ENCODE measurements at regions not wholly inside any gene's neighbourhood (a gene's known extent, or its start where the extent isn't known, plus 50 kb on each side); places are given as distances from the start of the nearest gene placed in this dataset.

DNA sequence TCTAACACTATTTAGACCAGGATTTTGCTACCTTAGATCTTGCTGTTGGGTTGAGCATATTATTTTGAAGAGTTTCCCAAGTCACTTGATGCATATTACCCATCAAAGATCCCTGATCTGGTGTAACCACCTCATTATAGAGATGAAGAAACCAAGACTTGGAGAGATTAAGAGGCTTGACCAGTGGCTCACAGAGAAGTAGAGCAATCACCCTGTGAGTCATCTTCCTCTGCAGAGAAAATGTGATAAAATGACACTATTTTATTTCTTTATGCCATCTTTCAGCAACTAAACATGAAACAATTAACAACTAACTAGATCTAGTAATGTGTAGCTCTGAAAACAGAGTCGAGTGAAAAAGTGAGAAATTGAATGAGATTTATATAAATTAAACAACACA lies 76.1 kb downstream of the KIF4B start:
- no peaks in the 10 kb centered on the region for H3K9me3 ChIP-seq (ENCODE audit: control insufficient read depth, low read length)
- H3K36me3 ChIP-seq (ENCODE audit: control insufficient read depth, insufficient read depth, low read length), result no peaks in the 10 kb centered on the region
- peaks cover 20% of the 10 kb centered on the region for H3K4me1 ChIP-seq (ENCODE audit: control insufficient read depth, insufficient read depth, low read length, poor library complexity, severe bottlenecking)
- WGBS, 2 experiments (ENCODE audit: insufficient coverage in 2 of 2), result no CpG with 5 or more reads among the region's 1 CpG
- H3K27ac ChIP-seq (ENCODE audit: low read depth, low read length, severe bottlenecking), result no peak overlapping the region
- H3K4me3 ChIP-seq (ENCODE audit: extremely low read depth, insufficient read depth, low read length, poor library complexity, severe bottlenecking), result no peak overlapping the region

DNA sequence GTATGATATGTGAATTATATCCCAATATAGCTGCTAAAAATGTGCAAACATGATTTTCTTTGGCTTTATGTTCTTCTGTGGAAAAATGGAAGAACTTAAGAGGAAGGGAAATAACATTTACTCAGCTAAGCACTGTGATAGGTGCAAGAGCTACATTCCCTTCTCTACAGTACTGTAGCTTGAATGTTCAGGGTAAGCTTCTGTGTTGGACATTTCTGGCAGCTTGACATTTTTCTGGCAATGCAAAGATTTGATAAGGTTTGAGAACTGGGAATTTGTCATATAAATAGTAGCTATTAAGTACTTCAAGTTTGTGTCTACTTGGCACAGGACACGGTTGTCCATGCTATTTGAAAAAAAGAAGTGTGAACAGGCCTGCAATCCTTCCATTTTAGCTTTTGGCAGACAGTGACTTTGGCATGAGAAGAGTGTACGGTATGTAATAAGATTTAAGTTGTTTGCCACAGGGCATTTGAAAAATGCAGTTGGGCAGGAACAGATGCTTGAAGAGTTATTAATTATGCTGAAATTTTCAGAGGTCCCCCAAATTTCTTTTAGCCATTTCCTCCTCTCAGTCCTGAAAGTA lies 77.6 kb downstream of the KIF4B start:
- H3K4me3 ChIP-seq (ENCODE audit: extremely low read depth, insufficient read depth, low read length, poor library complexity, severe bottlenecking), result no peak overlapping the region
- H3K27ac ChIP-seq (ENCODE audit: low read depth, low read length, severe bottlenecking), result no peak overlapping the region
- peaks cover 20% of the 10 kb centered on the region for H3K4me1 ChIP-seq (ENCODE audit: control insufficient read depth, insufficient read depth, low read length, poor library complexity, severe bottlenecking)
- WGBS, 2 experiments (ENCODE audit: insufficient coverage in 2 of 2), result 75 to 94% methylated on average over 2 of the region's 2 CpGs
- no peaks in the 10 kb centered on the region for H3K9me3 ChIP-seq (ENCODE audit: control insufficient read depth, low read length)
- no peaks in the 10 kb centered on the region for H3K36me3 ChIP-seq (ENCODE audit: control insufficient read depth, insufficient read depth, low read length)

DNA sequence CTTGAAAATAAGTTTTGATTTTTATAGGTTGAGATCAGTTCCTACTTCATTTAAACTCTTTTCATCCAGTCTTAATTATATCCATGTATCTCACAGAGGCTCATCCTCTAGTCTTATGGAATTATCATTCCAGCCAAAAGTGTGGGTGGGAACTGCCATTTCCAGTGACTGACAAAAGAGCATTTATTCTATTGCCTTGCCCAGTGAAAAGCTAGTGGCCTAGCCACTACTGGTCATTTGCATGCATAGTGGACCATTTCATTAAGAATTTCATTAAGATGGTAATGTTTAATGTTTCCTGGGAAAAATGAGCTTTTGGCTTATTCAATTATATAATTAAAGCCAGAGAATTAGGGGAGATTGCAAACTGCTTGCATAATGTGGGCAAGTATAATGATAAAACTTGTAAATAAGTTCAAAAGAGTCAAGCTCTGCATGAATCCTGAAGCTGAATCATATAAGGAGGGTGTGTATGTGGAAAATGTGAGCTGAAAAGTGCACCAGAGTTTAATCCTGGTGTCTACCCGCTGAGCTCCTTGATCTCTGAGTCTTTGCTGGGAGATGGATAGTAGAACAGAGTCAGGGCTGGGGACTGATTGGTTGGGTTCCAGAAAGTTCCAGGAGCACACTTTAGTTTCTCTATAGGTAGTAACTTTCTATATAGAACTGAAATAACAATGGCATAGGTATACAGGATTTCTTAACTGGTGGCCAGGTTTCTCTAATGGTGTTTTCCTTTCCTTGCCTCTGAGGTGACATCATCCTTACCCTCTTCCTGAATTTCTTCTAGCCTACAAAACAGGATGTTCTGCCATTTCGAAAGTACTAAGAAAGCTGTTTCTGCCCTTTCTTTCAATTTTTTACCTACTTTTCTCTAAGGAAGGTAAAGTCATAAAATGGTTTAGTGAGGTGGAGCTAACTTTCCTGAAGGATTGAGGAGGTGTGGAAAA lies 78.5 kb downstream of the KIF4B start:
- no peak overlapping the region for H3K27ac ChIP-seq (ENCODE audit: low read depth, low read length, severe bottlenecking)
- WGBS, 2 experiments (ENCODE audit: insufficient coverage in 2 of 2), result 92% methylated on average over 2 of the region's 2 CpGs; no CpG with 5 or more reads in 1 of the 2 experiments

DNA sequence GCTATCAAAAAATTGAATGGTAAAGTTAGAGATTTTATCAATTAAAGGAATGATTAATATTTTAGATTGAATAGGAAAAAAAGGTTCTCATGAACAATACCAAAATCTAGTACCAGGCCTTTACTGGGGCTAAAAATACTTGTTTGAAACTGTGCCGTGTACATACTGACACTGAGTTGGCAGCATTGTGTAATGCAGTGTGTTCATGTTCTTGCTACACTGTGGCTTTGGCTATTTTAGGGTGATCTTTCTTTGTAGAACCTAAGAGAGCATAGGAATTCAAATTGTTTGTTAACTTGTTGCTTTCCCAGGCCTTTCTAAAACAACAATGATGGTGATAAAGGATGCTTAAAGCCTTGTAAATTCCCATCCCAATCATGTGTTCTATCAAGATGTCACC lies 80.9 kb downstream of the KIF4B start:
- Histone ChIP-seq H3K27ac (ENCODE audit: low read depth, low read length, severe bottlenecking) (no peak overlapping the region), H3K4me1 (ENCODE audit: control insufficient read depth, insufficient read depth, low read length, poor library complexity, severe bottlenecking) (peaks cover 6% of the 10 kb centered on the region), H3K36me3 (ENCODE audit: control insufficient read depth, insufficient read depth, low read length) (no peaks in the 10 kb centered on the region), H3K4me3 (ENCODE audit: extremely low read depth, insufficient read depth, low read length, poor library complexity, severe bottlenecking) (no peak overlapping the region), H3K9me3 (ENCODE audit: control insufficient read depth, low read length) (no peaks in the 10 kb centered on the region)
- WGBS, 2 experiments (ENCODE audit: insufficient coverage in 2 of 2), result 100% methylated on average over 1 of the region's 1 CpG

More for the DNA sequence above, 78.5 kb downstream of the KIF4B start:
- Histone ChIP-seq H3K4me1 (ENCODE audit: control insufficient read depth, insufficient read depth, low read length, poor library complexity, severe bottlenecking) (peaks cover 18% of the 10 kb centered on the region), H3K9me3 (ENCODE audit: control insufficient read depth, low read length) (no peaks in the 10 kb centered on the region), H3K36me3 (ENCODE audit: control insufficient read depth, insufficient read depth, low read length) (no peaks in the 10 kb centered on the region), H3K4me3 (ENCODE audit: extremely low read depth, insufficient read depth, low read length, poor library complexity, severe bottlenecking) (no peak overlapping the region)

DNA sequence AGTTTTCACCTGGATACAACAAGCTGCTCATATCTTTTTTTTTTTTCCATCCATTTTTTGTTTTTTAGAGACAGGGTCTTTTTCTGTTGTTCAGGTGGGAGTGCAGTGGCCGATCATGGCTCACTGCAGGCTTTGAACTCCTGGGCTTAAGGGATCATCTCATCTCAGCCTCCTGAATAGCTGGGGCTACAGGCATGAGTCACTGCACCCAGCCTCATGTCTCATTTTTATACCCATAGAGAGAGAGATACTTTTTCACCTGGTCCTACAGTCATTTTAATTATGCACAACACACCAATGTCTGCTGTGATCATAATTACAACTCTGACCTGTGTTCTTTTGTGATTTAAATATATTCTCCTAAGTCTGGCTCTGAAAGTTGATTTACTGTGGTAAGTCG lies 84.4 kb downstream of the KIF4B start:
- Histone ChIP-seq H3K9me3 (ENCODE audit: control insufficient read depth, low read length) (no peaks in the 10 kb centered on the region), H3K36me3 (ENCODE audit: control insufficient read depth, insufficient read depth, low read length) (no peaks in the 10 kb centered on the region), H3K4me1 (ENCODE audit: control insufficient read depth, insufficient read depth, low read length, poor library complexity, severe bottlenecking) (peaks cover 4% of the 10 kb centered on the region), H3K27ac (ENCODE audit: low read depth, low read length, severe bottlenecking) (no peak overlapping the region), H3K4me3 (ENCODE audit: extremely low read depth, insufficient read depth, low read length, poor library complexity, severe bottlenecking) (no peak overlapping the region)
- 78 to 100% methylated on average over 1 of the region's 2 CpGs for WGBS, 2 experiments (ENCODE audit: insufficient coverage in 2 of 2)

DNA sequence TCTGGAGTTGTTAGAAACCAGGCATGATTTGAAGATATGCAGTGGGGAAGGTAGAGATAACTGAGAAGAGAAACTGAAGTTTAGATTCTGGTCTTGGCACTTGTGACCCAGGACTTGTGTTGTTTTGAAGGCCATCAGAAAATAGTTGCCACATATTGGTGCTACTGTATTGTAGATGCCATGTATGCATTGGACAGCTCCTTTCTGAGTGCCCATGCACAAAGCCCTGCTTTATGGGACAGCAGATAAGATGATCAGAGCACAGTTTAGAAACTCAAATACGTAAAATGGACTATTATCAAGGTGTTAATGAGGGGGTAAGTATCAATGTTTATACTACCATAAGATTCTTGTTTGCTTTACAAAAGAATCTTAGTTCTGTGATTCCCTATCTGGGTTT lies 84.9 kb downstream of the KIF4B start:
- Histone ChIP-seq H3K9me3 (ENCODE audit: control insufficient read depth, low read length) (no peaks in the 10 kb centered on the region), H3K4me3 (ENCODE audit: extremely low read depth, insufficient read depth, low read length, poor library complexity, severe bottlenecking) (no peak overlapping the region), H3K27ac (ENCODE audit: low read depth, low read length, severe bottlenecking) (no peak overlapping the region), H3K4me1 (ENCODE audit: control insufficient read depth, insufficient read depth, low read length, poor library complexity, severe bottlenecking) (peaks cover 5% of the 10 kb centered on the region), H3K36me3 (ENCODE audit: control insufficient read depth, insufficient read depth, low read length) (no peaks in the 10 kb centered on the region)
- no CpG with 5 or more reads among the region's 1 CpG for WGBS, 2 experiments (ENCODE audit: insufficient coverage in 2 of 2)

DNA sequence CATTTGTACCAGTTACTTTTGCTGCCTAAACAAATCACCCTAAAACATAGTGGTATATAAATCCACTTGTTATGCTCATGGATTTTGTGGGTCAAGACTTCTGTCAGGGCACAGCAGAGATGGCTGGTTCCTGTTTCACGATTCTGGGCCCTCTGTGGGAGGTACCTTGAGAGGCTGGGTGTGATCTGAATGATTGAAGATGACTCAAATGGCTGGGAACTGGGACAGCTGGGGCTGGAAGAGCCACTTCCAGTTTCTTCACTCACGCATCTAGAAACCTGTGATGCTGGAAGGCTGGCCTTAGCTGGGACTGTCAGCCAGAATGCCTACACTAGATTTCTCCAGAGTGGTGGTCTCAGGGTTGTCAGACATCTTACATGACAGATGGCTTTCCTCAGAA lies 88.1 kb downstream of the KIF4B start:
- H3K36me3 ChIP-seq (ENCODE audit: control insufficient read depth, insufficient read depth, low read length), result no peaks in the 10 kb centered on the region
- no peak overlapping the region for H3K27ac ChIP-seq (ENCODE audit: low read depth, low read length, severe bottlenecking)
- WGBS, 2 experiments (ENCODE audit: insufficient coverage in 2 of 2), result 75 to 80% methylated on average over 1 to 2 of the region's 2 CpGs
- H3K9me3 ChIP-seq (ENCODE audit: control insufficient read depth, low read length), result no peaks in the 10 kb centered on the region
- no peak overlapping the region for H3K4me3 ChIP-seq (ENCODE audit: extremely low read depth, insufficient read depth, low read length, poor library complexity, severe bottlenecking)
- peaks cover 5% of the 10 kb centered on the region for H3K4me1 ChIP-seq (ENCODE audit: control insufficient read depth, insufficient read depth, low read length, poor library complexity, severe bottlenecking)

DNA sequence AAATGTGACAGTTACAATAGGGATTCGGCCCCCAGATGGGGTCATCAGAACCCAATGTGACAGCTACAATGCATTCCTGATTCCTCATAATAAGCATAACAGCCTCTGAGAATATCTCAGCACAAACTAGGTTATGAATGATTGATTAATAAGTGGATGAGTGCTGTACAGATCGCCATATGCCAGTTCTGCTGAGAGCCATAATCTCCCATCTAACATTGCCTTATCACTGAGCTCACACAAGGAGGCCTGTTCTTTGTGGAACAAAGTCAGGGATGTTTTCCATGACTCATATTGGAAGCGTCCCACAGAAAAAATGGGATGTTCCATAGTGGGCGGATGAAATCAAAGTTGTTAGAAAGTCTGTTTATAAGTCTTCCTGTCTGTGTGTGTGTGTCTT lies 89.6 kb downstream of the KIF4B start:
- Histone ChIP-seq H3K36me3 (ENCODE audit: control insufficient read depth, insufficient read depth, low read length) (no peaks in the 10 kb centered on the region), H3K4me1 (ENCODE audit: control insufficient read depth, insufficient read depth, low read length, poor library complexity, severe bottlenecking) (peaks cover 5% of the 10 kb centered on the region), H3K9me3 (ENCODE audit: control insufficient read depth, low read length) (no peaks in the 10 kb centered on the region), H3K4me3 (ENCODE audit: extremely low read depth, insufficient read depth, low read length, poor library complexity, severe bottlenecking) (no peak overlapping the region), H3K27ac (ENCODE audit: low read depth, low read length, severe bottlenecking) (peak overlapping the region; percentile 2)
- WGBS, 2 experiments (ENCODE audit: insufficient coverage in 2 of 2), result 82 to 83% methylated on average over 2 to 3 of the region's 4 CpGs

DNA sequence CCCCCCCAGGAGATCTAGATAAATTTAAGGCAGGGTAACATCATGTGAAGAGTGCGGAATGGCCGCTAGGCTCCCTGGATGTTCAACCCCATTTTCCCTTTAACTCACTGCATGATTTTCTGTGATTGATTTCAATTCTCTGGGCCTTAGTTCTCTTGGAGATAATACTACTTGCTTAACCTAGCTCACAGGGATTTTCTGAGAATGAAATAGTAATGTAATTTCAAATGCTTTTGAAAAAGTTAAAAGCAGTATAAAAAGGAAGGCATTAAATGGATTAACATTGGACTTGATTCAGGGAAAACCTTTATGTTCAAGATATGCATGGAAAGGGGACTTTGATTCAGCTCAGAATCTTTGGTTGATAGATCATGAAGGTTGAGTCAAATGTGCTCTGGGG lies 90.9 kb downstream of the KIF4B start:
- no peak overlapping the region for H3K27ac ChIP-seq (ENCODE audit: low read depth, low read length, severe bottlenecking)
- no peaks in the 10 kb centered on the region for H3K36me3 ChIP-seq (ENCODE audit: control insufficient read depth, insufficient read depth, low read length)
- H3K9me3 ChIP-seq (ENCODE audit: control insufficient read depth, low read length), result no peaks in the 10 kb centered on the region
- WGBS, 2 experiments (ENCODE audit: insufficient coverage in 2 of 2), result 100% methylated on average over 2 of the region's 2 CpGs; no CpG with 5 or more reads in 1 of the 2 experiments
- peaks cover 5% of the 10 kb centered on the region for H3K4me1 ChIP-seq (ENCODE audit: control insufficient read depth, insufficient read depth, low read length, poor library complexity, severe bottlenecking)
- no peak overlapping the region for H3K4me3 ChIP-seq (ENCODE audit: extremely low read depth, insufficient read depth, low read length, poor library complexity, severe bottlenecking)

DNA sequence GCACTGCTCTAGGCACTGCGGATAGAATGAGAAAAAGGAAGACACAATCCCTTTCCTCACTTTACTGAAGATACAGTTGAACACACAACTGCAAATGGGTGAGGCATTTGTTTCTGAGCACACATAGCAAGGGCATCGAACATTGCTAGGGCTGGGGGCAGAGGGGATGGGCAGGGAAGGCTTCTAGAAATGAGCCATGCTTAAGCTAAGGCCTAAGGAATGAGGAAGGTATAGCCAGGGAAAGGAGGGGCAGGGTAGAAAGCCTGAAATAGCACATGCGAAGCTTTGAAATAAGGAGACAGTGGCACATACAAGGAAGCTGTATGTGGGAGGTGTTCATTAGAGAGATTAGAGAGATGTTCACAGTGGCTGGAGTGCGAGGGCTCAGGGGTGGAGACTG lies 92.7 kb downstream of the KIF4B start:
- H3K9me3 ChIP-seq (ENCODE audit: control insufficient read depth, low read length), result no peaks in the 10 kb centered on the region
- H3K27ac ChIP-seq (ENCODE audit: low read depth, low read length, severe bottlenecking), result no peak overlapping the region
- 92 to 98% methylated on average over 3 of the region's 4 CpGs for WGBS, 2 experiments (ENCODE audit: insufficient coverage in 2 of 2)
- no peak overlapping the region for H3K4me3 ChIP-seq (ENCODE audit: extremely low read depth, insufficient read depth, low read length, poor library complexity, severe bottlenecking)
- H3K4me1 ChIP-seq (ENCODE audit: control insufficient read depth, insufficient read depth, low read length, poor library complexity, severe bottlenecking), result peaks cover 5% of the 10 kb centered on the region
- H3K36me3 ChIP-seq (ENCODE audit: control insufficient read depth, insufficient read depth, low read length), result no peaks in the 10 kb centered on the region

DNA sequence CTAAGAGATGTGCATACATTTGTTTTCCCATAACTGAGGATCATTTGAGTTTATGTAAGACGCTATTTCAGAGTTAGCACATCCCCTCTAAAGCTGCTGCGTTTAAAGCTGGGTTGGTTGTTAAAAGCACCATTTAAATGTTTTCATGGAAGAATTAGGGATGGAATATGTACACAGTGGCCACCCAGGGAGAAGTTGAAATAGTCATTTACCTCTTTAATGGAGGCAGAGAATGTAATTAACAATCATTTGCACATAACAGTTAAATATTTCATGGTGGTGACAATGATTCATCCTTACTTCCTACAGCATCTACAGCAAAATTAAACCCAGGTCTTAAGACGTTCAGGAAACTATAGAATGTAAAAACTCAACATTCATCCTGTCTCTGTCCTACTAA lies 100.3 kb downstream of the KIF4B start:
- H3K4me3 ChIP-seq (ENCODE audit: extremely low read depth, insufficient read depth, low read length, poor library complexity, severe bottlenecking), result no peak overlapping the region
- H3K27ac ChIP-seq (ENCODE audit: low read depth, low read length, severe bottlenecking), result no peak overlapping the region
- H3K9me3 ChIP-seq (ENCODE audit: control insufficient read depth, low read length), result peaks cover 3% of the 10 kb centered on the region
- H3K36me3 ChIP-seq (ENCODE audit: control insufficient read depth, insufficient read depth, low read length), result no peaks in the 10 kb centered on the region
- WGBS, 2 experiments (ENCODE audit: insufficient coverage in 2 of 2), result 79 to 95% methylated on average over 3 of the region's 3 CpGs
- no peaks in the 10 kb centered on the region for H3K4me1 ChIP-seq (ENCODE audit: control insufficient read depth, insufficient read depth, low read length, poor library complexity, severe bottlenecking)
